H1 (cell line): ENCODE measurements at regions not wholly inside any gene's neighbourhood (a gene's known extent, or its start where the extent isn't known, plus 50 kb on each side); places are given as distances from the start of the nearest gene placed in this dataset.

Experiments used
- CTCF ChIA-PET: fragments of 300-600 bp; sonication (Branson Sonifier 250); formaldehyde crosslinking; loops from one replicate; lab custom pipeline; 2021; ENCODE audit not compliant: partially characterized antibody; lab: Charles Lee
- POLR2A ChIA-PET: fragments of 300-600 bp; sonication (Branson Sonifier 250); formaldehyde crosslinking; loops from one replicate; lab custom pipeline; 2021; ENCODE audit warnings: inconsistent platforms; ENCODE audit not compliant: partially characterized antibody; lab: Charles Lee
- DNase-seq, 2 experiments: peaks; one replicate each; pipeline versions ENCODE4 v3.0.0 to v3.0.0-alpha.2; 2010 to 2022; ENCODE audit warnings: low spot score in 2 of 2, low read depth in 1 of 2, mixed read lengths in 1 of 2
- FAIRE-seq: peaks from 2 replicates; lab custom pipeline; 2011; peaks lifted over from hg19 to GRCh38; lab: Jason Lieb, UNC
- H2AFZ ChIP-seq: 2 replicates; pipeline ENCODE4 v1.8.1; 2012; ENCODE audit warnings: low read length, inconsistent platforms
- H2AK5ac ChIP-seq: 2 replicates; pipeline ENCODE4 v1.6.1; 2013; ENCODE audit warnings: low read depth, low read length
- H2BK120ac ChIP-seq: replicated peaks from 2 replicates; pipeline ENCODE3; 2013; ENCODE audit warnings: low read depth, low read length, inconsistent platforms
- H2BK12ac ChIP-seq: 2 replicates; pipeline ENCODE4 v1.6.1; 2013; ENCODE audit warnings: low read depth, low read length
- H2BK15ac ChIP-seq: 2 replicates; pipeline ENCODE4 v1.6.1; 2013; ENCODE audit warnings: low read length
- H2BK20ac ChIP-seq: 2 replicates; pipeline ENCODE4 v1.6.1; 2013; ENCODE audit warnings: low read length
- H2BK5ac ChIP-seq: 2 replicates; pipeline ENCODE4 v1.6.1; 2013; ENCODE audit warnings: low read depth, low read length
- H3K14ac ChIP-seq: 2 replicates; pipeline ENCODE4 v1.6.1; 2013; ENCODE audit warnings: inconsistent platforms; ENCODE audit not compliant: insufficient read length
- H3K18ac ChIP-seq: 2 replicates; pipeline ENCODE4 v1.6.1; 2013; ENCODE audit warnings: low read length; ENCODE audit errors: extremely low read depth
- H3K23ac ChIP-seq: 2 replicates; pipeline ENCODE4 v1.6.1; 2013; ENCODE audit warnings: inconsistent platforms; ENCODE audit not compliant: insufficient read length
- H3K23me2 ChIP-seq: 2 replicates; pipeline ENCODE4 v1.6.1; 2013; ENCODE audit warnings: low read depth, low read length
- H3K27ac ChIP-seq: 2 replicates; pipeline ENCODE4 v1.6.1; 2011; ENCODE audit warnings: low read depth, low read length, inconsistent platforms
- H3K27me3 ChIP-seq, 4 experiments: replicated peaks in 1 of 4; 1 replicate in 1 of 4; 2 replicates in 3 of 4; pipeline versions ENCODE4 v1.6.1 to v1.8.1; 2011 to 2013; ENCODE audit warnings: low read length in 3 of 4, mild to moderate bottlenecking in 3 of 4, inconsistent platforms in 2 of 4, mixed read lengths in 2 of 4, moderate library complexity in 1 of 4; ENCODE audit not compliant: control insufficient read depth in 3 of 4, insufficient read depth in 3 of 4; ENCODE audit errors: extremely low read depth in 1 of 4
- H3K36me3 ChIP-seq, 4 experiments: 2 replicates each; pipeline versions ENCODE4 v1.6.1 to v1.8.1; 2011 to 2013; ENCODE audit warnings: mild to moderate bottlenecking in 4 of 4, low read length in 3 of 4, moderate library complexity in 2 of 4, control low read depth in 1 of 4, inconsistent platforms in 1 of 4; ENCODE audit not compliant: insufficient read depth in 4 of 4, control insufficient read depth in 2 of 4
- H3K4ac ChIP-seq: replicated peaks from 2 replicates; pipeline ENCODE3; 2013; ENCODE audit warnings: low read length, low read depth, mixed read lengths, inconsistent platforms; ENCODE audit not compliant: insufficient read length
- H3K4me1 ChIP-seq, 4 experiments: replicated peaks in 1 of 4; 1 replicate in 1 of 4; 2 replicates in 3 of 4; pipeline versions ENCODE4 v1.6.1 to v1.8.1; 2011 to 2013; ENCODE audit warnings: low read length in 3 of 4, inconsistent platforms in 2 of 4, mixed read lengths in 1 of 4; ENCODE audit not compliant: insufficient read depth in 4 of 4, control insufficient read depth in 3 of 4
- H3K4me2 ChIP-seq, 2 experiments: 2 replicates each; pipeline versions ENCODE4 v1.6.1 to v1.8.1; 2011 to 2013; ENCODE audit warnings: low read depth in 2 of 2, low read length in 2 of 2, control low read depth in 1 of 2, inconsistent platforms in 1 of 2, mild to moderate bottlenecking in 1 of 2; ENCODE audit not compliant: insufficient read depth in 1 of 2
- H3K4me3 ChIP-seq, 4 experiments: fragments of 200-600, 300-600 bp in 1 of 4; sonication (generic), shearing (Covaris generic), sonication (Bioruptor Twin) in 1 of 4; 2 replicates each; pipeline versions ENCODE4 v1.5.1 to v1.8.1; 2011 to 2016; ENCODE audit warnings: low read length in 4 of 4, low read depth in 3 of 4, control low read depth in 2 of 4, inconsistent platforms in 2 of 4, mild to moderate bottlenecking in 2 of 4, mixed read lengths in 1 of 4, moderate library complexity in 1 of 4; ENCODE audit not compliant: insufficient read depth in 2 of 4; ENCODE audit errors: extremely low read depth in 1 of 4
- H3K56ac ChIP-seq: replicated peaks from 2 replicates; pipeline ENCODE3; 2013; ENCODE audit warnings: low read depth, mild to moderate bottlenecking, mixed read lengths, low read length, inconsistent platforms; ENCODE audit not compliant: insufficient read length
- H3K79me1 ChIP-seq: 2 replicates; pipeline ENCODE4 v1.6.1; 2013; ENCODE audit warnings: low read depth, low read length, control low read depth
- H3K79me2 ChIP-seq, 2 experiments: 2 replicates each; pipeline versions ENCODE4 v1.6.1 to v1.8.1; 2012 to 2013; ENCODE audit warnings: low read length in 2 of 2, mild to moderate bottlenecking in 2 of 2, inconsistent platforms in 1 of 2; ENCODE audit not compliant: insufficient read depth in 2 of 2, control insufficient read depth in 1 of 2
- H3K9ac ChIP-seq, 4 experiments: replicated peaks in 1 of 4; 1 replicate in 1 of 4; 2 replicates in 3 of 4; pipeline versions ENCODE4 v1.6.1 to v1.8.1; 2011 to 2013; ENCODE audit warnings: low read depth in 3 of 4, low read length in 3 of 4, control low read depth in 2 of 4, mild to moderate bottlenecking in 2 of 4, moderate library complexity in 2 of 4, inconsistent platforms in 1 of 4; ENCODE audit errors: extremely low read depth in 1 of 4
- H3K9me3 ChIP-seq, 2 experiments: 2 replicates each; pipeline versions ENCODE4 v1.6.1 to v1.8.1; 2012 to 2013; ENCODE audit warnings: mild to moderate bottlenecking in 2 of 2, moderate library complexity in 2 of 2, control low read depth in 1 of 2, inconsistent platforms in 1 of 2, low read depth in 1 of 2, low read length in 1 of 2, mixed read lengths in 1 of 2; ENCODE audit not compliant: insufficient read depth in 2 of 2
- H4K20me1 ChIP-seq, 2 experiments: replicated peaks in 1 of 2; 2 replicates each; pipeline versions ENCODE3 to v1.8.1; 2011 to 2013; ENCODE audit warnings: inconsistent platforms in 2 of 2, low read length in 2 of 2, mild to moderate bottlenecking in 1 of 2; ENCODE audit not compliant: insufficient read depth in 2 of 2, control insufficient read depth in 1 of 2
- H4K5ac ChIP-seq: 2 replicates; pipeline ENCODE4 v1.6.1; 2013; ENCODE audit warnings: low read length, low read depth, mixed read lengths, inconsistent platforms; ENCODE audit not compliant: insufficient read length
- H4K8ac ChIP-seq: 2 replicates; pipeline ENCODE4 v1.8.0; 2013; ENCODE audit warnings: mild to moderate bottlenecking, moderate library complexity, low read length, inconsistent platforms; ENCODE audit not compliant: insufficient read depth; ENCODE audit errors: extremely low read depth
- H4K91ac ChIP-seq: replicated peaks from 2 replicates; pipeline ENCODE3; 2013; ENCODE audit warnings: low read length, mixed read lengths, inconsistent platforms; ENCODE audit not compliant: insufficient read length
- BCL11A ChIP-seq, 2 experiments: IDR thresholded peaks; one replicate each; pipeline ENCODE4 v1.6.1; 2011; ENCODE audit warnings: low read depth in 2 of 2, low read length in 2 of 2, mild to moderate bottlenecking in 2 of 2
- CEBPB ChIP-seq: IDR thresholded peaks from 2 replicates; pipeline ENCODE4 v1.6.1; 2012; ENCODE audit warnings: low read depth, low read length
- JUN ChIP-seq: IDR thresholded peaks from 2 replicates; pipeline ENCODE4 v1.6.1; 2011; ENCODE audit warnings: low read depth, mild to moderate bottlenecking, improper control_type of control experiment, low read length
- RBBP5 ChIP-seq: IDR thresholded peaks from 2 replicates; pipeline ENCODE4 v1.7.1; 2012; ENCODE audit warnings: low read depth, mild to moderate bottlenecking, inconsistent platforms, low read length, moderate library complexity, borderline replicate concordance
- SIN3A ChIP-seq, 2 experiments: IDR thresholded peaks in 1 of 2; conservative IDR thresholded peaks in 1 of 2; 2 replicates each; pipeline ENCODE4 v1.6.1; 2011 to 2012; ENCODE audit warnings: low read length in 2 of 2, improper control_type of control experiment in 1 of 2, low read depth in 1 of 2, mild to moderate bottlenecking in 1 of 2
- SP2 ChIP-seq: IDR thresholded peaks from 2 replicates; pipeline ENCODE4 v1.6.1; 2012; ENCODE audit warnings: mild to moderate bottlenecking, low read length, inconsistent platforms
- TAF1 ChIP-seq: IDR thresholded peaks from 2 replicates; pipeline ENCODE4 v1.6.1; 2011; ENCODE audit warnings: mild to moderate bottlenecking, low read depth, low read length
- WGBS, 2 experiments: shearing (Covaris generic) in 1 of 2; methylation state at CpG; one replicate each; pipeline versions ENCODE4 v1.1.6 to v1.1.7; 2013 to 2015; ENCODE audit warnings: low lambda C conversion rate in 2 of 2, mixed read lengths in 2 of 2, inconsistent platforms in 1 of 2, low coverage in 1 of 2, missing lambda C conversion rate in 1 of 2; ENCODE audit not compliant: insufficient replicate concordance in 2 of 2, insufficient coverage in 1 of 2, insufficient read length in 1 of 2; ENCODE audit errors: extremely low coverage in 1 of 2, missing lambda C conversion rate in 1 of 2; 5-methylcytosine and 5-hydroxymethylcytosine counted together

DNA sequence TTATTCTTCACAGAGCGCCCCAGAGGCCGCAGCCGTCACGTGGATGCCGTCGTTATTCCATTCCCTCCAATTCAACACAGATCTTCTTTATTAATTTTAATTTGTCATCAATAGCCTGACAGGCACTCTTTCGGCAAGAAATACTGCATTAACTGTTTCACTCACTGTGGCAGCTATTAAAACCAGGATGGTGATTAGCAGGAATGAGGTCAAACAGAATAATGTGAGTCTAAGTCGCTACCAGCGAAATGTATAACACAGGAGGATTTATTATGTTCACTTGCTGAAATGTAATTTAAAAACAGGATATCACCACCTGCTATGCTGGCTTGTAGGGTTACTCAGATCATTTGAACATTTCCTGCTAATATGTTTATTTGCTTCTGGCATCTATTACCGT, 74.2 kb upstream of the MGMT start:
- DNase-seq, result no peak
- WGBS, 2 experiments, result 92% methylated on average over 10 of the region's 10 CpGs; no CpG with 5 or more reads in 1 of the 2 experiments
- CTCF ChIA-PET, result interaction anchor here (1.5 kb wide), 1 partner anchor 21 kb away, joined by 3 read pairs; no protein-coding TSS in a partner anchor
- TF ChIP-seq CEBPB (no peak), JUN (no peak), TAF1 (no peak), SIN3A (conservative IDR thresholded peaks at IDR 0.05 in 1 of 2, IDR thresholded peaks at IDR 0.05 in 1 of 2; ENCODE audit: low read depth in 1 of 2, low read length in 2 of 2) (no peak), BCL11A (IDR thresholded peaks at IDR 0.05; ENCODE audit: low read depth in 2 of 2, low read length in 2 of 2) (no peak), RBBP5 (no peak), SP2 (no peak)

More for the DNA sequence above, 74.2 kb upstream of the MGMT start:
- Histone ChIP-seq H4K5ac (no peak overlapping the region), H4K20me1 (no peaks in the 10 kb centered on the region), H2BK20ac (no peak overlapping the region), H3K4me2 (no peak overlapping the region), H3K23me2 (no peaks in the 10 kb centered on the region), H3K4ac (no peak overlapping the region), H2BK15ac (no peak overlapping the region), H3K27ac (no peak overlapping the region), H3K9me3 (no peaks in the 10 kb centered on the region), H2BK120ac (no peak overlapping the region), H3K27me3 (no peaks in the 10 kb centered on the region), H4K91ac (no peak overlapping the region), H3K18ac (no peak overlapping the region), H3K79me2 (no peaks in the 10 kb centered on the region), H4K8ac (no peak overlapping the region), H3K79me1 (no peaks in the 10 kb centered on the region), H2AK5ac (no peak overlapping the region), H2AFZ (no peak overlapping the region), H3K23ac (no peak overlapping the region), H3K4me1 (no peaks in the 10 kb centered on the region; a peak in 1 of 7 replicates), H3K9ac (no peak overlapping the region), H3K4me3 (no peak overlapping the region), H2BK12ac (no peak overlapping the region), H3K56ac (no peak overlapping the region), H2BK5ac (no peak overlapping the region), H3K36me3 (no peaks in the 10 kb centered on the region), H3K14ac (no peak overlapping the region)
- no peak for FAIRE-seq
- POLR2A ChIA-PET, result no interaction called here
